HG02970 (cell line): ENCODE measurements at regions not wholly inside any gene's neighbourhood (a gene's known extent, or its start where the extent isn't known, plus 50 kb on each side); places are given as distances from the start of the nearest gene placed in this dataset.
"Not testable (repeated sequence)": the region's sequence is repeated elsewhere in the genome, so short reads cannot be mapped to it uniquely, and the experiment has no call there.

Experiments used
- ATAC-seq: cut with Tn5 transposase; IDR thresholded peaks from one replicate; pipeline ENCODE4 v1.9.1; 2021; ENCODE audit warnings: mild to moderate bottlenecking, moderate library complexity, moderate number of reproducible peaks; ENCODE audit not compliant: unreplicated experiment, low FRiP score

GRCh38 chr12:83244001-83244400, 557.3 kb downstream of the TMTC2 start:
- no peak for ATAC-seq

- ATAC-seq = not testable (repeated sequence)
Observed at GRCh38 chr12:83233987-83234386, 547.3 kb downstream of the TMTC2 start.

GRCh38 chr12:83226960-83227359, 540.3 kb downstream of the TMTC2 start:
- ATAC-seq = not testable (repeated sequence)

GRCh38 chr12:83225806-83226205, 539.1 kb downstream of the TMTC2 start:
- no peak for ATAC-seq

GRCh38 chr12:83224012-83224411, 537.3 kb downstream of the TMTC2 start:
- no peak for ATAC-seq

- no peak for ATAC-seq
Observed at GRCh38 chr12:83220774-83221173, 534.1 kb downstream of the TMTC2 start.

GRCh38 chr12:83216230-83216629, 529.5 kb downstream of the TMTC2 start:
- no peak for ATAC-seq

GRCh38 chr12:83214185-83214584, 527.5 kb downstream of the TMTC2 start:
- no peak for ATAC-seq

- ATAC-seq = no peak
Observed at GRCh38 chr12:83210933-83211332, 524.2 kb downstream of the TMTC2 start.

- ATAC-seq = no peak
Observed at GRCh38 chr12:83199069-83199468, 512.4 kb downstream of the TMTC2 start.

- ATAC-seq = no peak
Observed at GRCh38 chr12:83198291-83199015, 511.7 kb downstream of the TMTC2 start.

- ATAC-seq = no peak
Observed at GRCh38 chr12:83197483-83197914, 510.8 kb downstream of the TMTC2 start.

GRCh38 chr12:83196694-83197350, 510.1 kb downstream of the TMTC2 start:
- no peak for ATAC-seq

GRCh38 chr12:83190631-83191390, 504.1 kb downstream of the TMTC2 start:
- ATAC-seq = no peak

- ATAC-seq = no peak
Observed at GRCh38 chr12:83186419-83186818, 499.7 kb downstream of the TMTC2 start.

GRCh38 chr12:83185241-83185640, 498.5 kb downstream of the TMTC2 start:
- ATAC-seq = no peak
